Nephron progenitor cell (in vitro differentiated cells): ENCODE measurements at regions not wholly inside any gene's neighbourhood (a gene's known extent, or its start where the extent isn't known, plus 50 kb on each side); places are given as distances from the start of the nearest gene placed in this dataset.

Experiments used
- DNase-seq: peaks from one replicate; pipeline ENCODE4 v3.0.0; 2021
- H3K27ac Mint-ChIP-seq: 2 replicates; pipeline ENCODE4 v1.8.0; 2021; ENCODE audit warnings: mild to moderate bottlenecking, moderate library complexity, mixed read lengths
- H3K27me3 Mint-ChIP-seq: 2 replicates; pipeline ENCODE4 v1.8.0; 2021; ENCODE audit warnings: mild to moderate bottlenecking, low read depth, mixed read lengths; ENCODE audit not compliant: poor library complexity
- H3K36me3 Mint-ChIP-seq: 2 replicates; pipeline ENCODE4 v1.8.0; 2021; ENCODE audit warnings: low read depth, mixed read lengths
- H3K4me1 Mint-ChIP-seq: 2 replicates; pipeline ENCODE4 v1.8.0; 2021; ENCODE audit warnings: mixed read lengths
- H3K4me3 Mint-ChIP-seq: 2 replicates; pipeline ENCODE4 v1.8.0; 2021; ENCODE audit warnings: mild to moderate bottlenecking, moderate library complexity, mixed read lengths
- H3K9me3 Mint-ChIP-seq: 2 replicates; pipeline ENCODE4 v1.8.0; 2021; ENCODE audit warnings: mild to moderate bottlenecking, moderate library complexity, mixed read lengths
- CTCF ChIP-seq: fragments of 200-600 bp; sonication (generic); IDR thresholded peaks from 2 replicates; pipeline ENCODE4 v1.5.0; 2021; ENCODE audit warnings: antibody characterized with exemption

GRCh38 chr2:126792993-126793392 lies 105.7 kb upstream of the TEX51 start:
- H3K4me1 Mint-ChIP-seq: peaks cover 6% of the 10 kb centered on the region

GRCh38 chr2:126793885-126794613 lies 104.6 kb upstream of the TEX51 start:
- no peak for DNase-seq
- Mint-ChIP-seq H3K4me1 (peaks cover 6% of the 10 kb centered on the region), H3K4me3 (no peak overlapping the region), H3K9me3 (no peaks in the 10 kb centered on the region), H3K27me3 (peaks cover 14% of the 10 kb centered on the region), H3K27ac (no peak overlapping the region), H3K36me3 (no peaks in the 10 kb centered on the region)
- no peak for TF ChIP-seq CTCF

More at GRCh38 chr2:126792993-126793392, 105.7 kb upstream of the TEX51 start:
- Mint-ChIP-seq H3K9me3 (no peaks in the 10 kb centered on the region), H3K36me3 (no peaks in the 10 kb centered on the region), H3K27me3 (peaks cover 14% of the 10 kb centered on the region), H3K4me3 (no peak overlapping the region), H3K27ac (no peak overlapping the region)
- DNase-seq: no peak
- TF ChIP-seq CTCF: no peak

DNA sequence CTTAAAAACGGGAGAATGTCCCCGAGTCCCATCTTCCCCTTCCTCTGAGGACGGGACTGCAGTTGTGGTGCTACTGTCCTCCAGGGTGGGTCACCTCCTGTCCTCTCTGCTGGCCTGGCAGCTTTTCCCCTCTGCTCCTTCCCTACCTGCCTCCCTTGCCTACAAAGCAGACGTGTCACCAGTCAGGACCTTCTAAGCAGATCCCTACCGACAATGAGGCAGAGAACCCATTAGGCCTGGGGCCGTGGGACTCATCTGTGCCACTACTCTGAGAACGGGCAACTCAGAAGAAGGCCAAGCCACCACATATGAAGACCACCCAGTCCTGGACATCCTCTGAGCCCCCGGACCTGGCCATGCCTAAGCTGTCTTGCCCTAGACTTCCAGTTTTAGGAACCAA lies 103.0 kb upstream of the TEX51 start:
- Mint-ChIP-seq H3K9me3 (no peaks in the 10 kb centered on the region), H3K4me1 (peaks cover 6% of the 10 kb centered on the region), H3K27ac (no peak overlapping the region), H3K36me3 (no peaks in the 10 kb centered on the region), H3K27me3 (peaks cover 14% of the 10 kb centered on the region), H3K4me3 (no peak overlapping the region)
- DNase-seq: no peak
- no peak for TF ChIP-seq CTCF

- H3K9me3 Mint-ChIP-seq: no peaks in the 10 kb centered on the region
- no peak for TF ChIP-seq CTCF
- peaks cover 6% of the 10 kb centered on the region for H3K4me1 Mint-ChIP-seq
- no peak overlapping the region for H3K27ac Mint-ChIP-seq
- H3K4me3 Mint-ChIP-seq: no peak overlapping the region
- no peaks in the 10 kb centered on the region for H3K36me3 Mint-ChIP-seq
- peaks cover 10% of the 10 kb centered on the region for H3K27me3 Mint-ChIP-seq
- no peak for DNase-seq
Observed at GRCh38 chr2:126796931-126797621, 101.6 kb upstream of the TEX51 start.

DNA sequence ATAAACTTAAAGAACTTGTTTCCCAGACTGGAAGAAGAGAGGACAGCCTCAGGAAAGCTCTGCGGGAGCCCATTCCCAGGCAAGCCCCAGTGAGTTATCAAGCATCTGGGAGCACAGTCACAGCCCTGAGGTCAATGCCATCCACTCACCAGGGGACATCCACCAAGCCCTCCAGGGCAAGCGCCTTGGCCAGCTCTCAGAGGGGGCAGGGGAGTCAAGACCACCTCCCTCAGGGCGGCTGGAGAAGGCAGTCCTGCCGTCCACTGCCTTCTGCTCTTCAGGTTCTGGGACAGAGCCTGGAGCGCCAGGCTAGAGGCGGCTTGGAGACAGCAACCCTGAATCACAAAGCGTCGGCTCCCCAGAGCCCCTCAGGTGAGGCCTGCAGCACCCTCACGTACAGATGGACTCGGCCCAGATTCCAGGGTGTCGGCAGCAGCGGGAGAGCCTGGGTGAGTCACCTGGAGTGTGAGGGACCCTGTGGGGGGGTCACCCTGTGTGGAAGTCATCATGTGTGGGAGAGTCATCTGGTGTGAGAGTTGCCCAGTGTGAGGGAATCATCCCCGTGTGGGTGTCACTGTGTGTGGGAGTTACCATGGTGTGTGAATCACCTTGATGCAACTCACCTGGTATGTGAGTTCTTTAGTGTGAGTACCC lies 100.9 kb upstream of the TEX51 start:
- Mint-ChIP-seq H3K4me3 (no peak overlapping the region), H3K9me3 (no peaks in the 10 kb centered on the region), H3K36me3 (no peaks in the 10 kb centered on the region), H3K27me3 (peaks cover 10% of the 10 kb centered on the region), H3K4me1 (peaks cover 6% of the 10 kb centered on the region), H3K27ac (no peak overlapping the region)
- no peak for TF ChIP-seq CTCF
- DNase-seq: no peak
